Astrocyte (in vitro differentiated cells and primary cell): ENCODE measurements at regions not wholly inside any gene's neighbourhood (a gene's known extent, or its start where the extent isn't known, plus 50 kb on each side); places are given as distances from the start of the nearest gene placed in this dataset.

Source experiments
- CTCF ChIP-seq: IDR thresholded peaks from 2 replicates; pipeline ENCODE4 v1.5.1; 2011; ENCODE audit warnings: low read depth, mild to moderate bottlenecking, inconsistent platforms, low read length, moderate library complexity; ENCODE audit not compliant: insufficient read depth
- EZH2 ChIP-seq: IDR thresholded peaks from 2 replicates; pipeline ENCODE4 v1.6.1; 2012; ENCODE audit warnings: mild to moderate bottlenecking, low read length, inconsistent platforms; ENCODE audit not compliant: insufficient read depth

- TF ChIP-seq CTCF = no peak
- no peak for TF ChIP-seq EZH2
Observed at GRCh38 chr13:28583651-28584091, 75.3 kb upstream of the POMP start.
